IMR-90 (cell line): ENCODE measurements at regions not wholly inside any gene's neighbourhood (a gene's known extent, or its start where the extent isn't known, plus 50 kb on each side); places are given as distances from the start of the nearest gene placed in this dataset.

ENCODE experiments used
- ATAC-seq: fragments of 200-7000 bp; cut with Tn5 transposase; 2 replicates; pipeline ENCODE4 v1.9.1; 2020; ENCODE audit warnings: low read depth, mild to moderate bottlenecking, moderate library complexity
- BruUV-seq: library from RNA; stranded (reverse); fragments of 400-500 nt; replicated peaks from 2 replicates; lab custom pipeline; 2021; lab: Mats Ljungman, UMichigan
- CTCF ChIA-PET: fragments of 300-600 bp; formaldehyde crosslinking; extraction: SDS; loops from one replicate; lab custom pipeline; 2021; ENCODE audit warnings: antibody characterized with exemption; lab: Yijun Ruan, JAX
- POLR2A ChIA-PET: fragments of 300-600 bp; sonication (Branson Sonifier 250); formaldehyde crosslinking; loops from one replicate; lab custom pipeline; 2022; ENCODE audit warnings: antibody characterized with exemption; ENCODE audit not compliant: unreplicated experiment; lab: Charles Lee
- DNase-seq: peaks from one replicate; pipeline ENCODE4 v3.0.0; 2013
- H2AFZ ChIP-seq: replicated peaks from 2 replicates; pipeline ENCODE3; 2013; ENCODE audit warnings: low read length, mild to moderate bottlenecking; ENCODE audit not compliant: poor library complexity
- H2AK5ac ChIP-seq: 2 replicates; pipeline ENCODE4 v1.6.1; 2013; ENCODE audit warnings: low read depth, low read length, inconsistent platforms
- H2AK9ac ChIP-seq: replicated peaks from 2 replicates; pipeline ENCODE3; 2013; ENCODE audit warnings: mild to moderate bottlenecking, low read depth, low read length, moderate library complexity; ENCODE audit not compliant: poor library complexity
- H2BK120ac ChIP-seq: 2 replicates; pipeline ENCODE4 v1.6.1; 2013; ENCODE audit warnings: low read depth, low read length, inconsistent platforms
- H2BK15ac ChIP-seq: 3 replicates; pipeline ENCODE4 v1.6.1; 2013; ENCODE audit warnings: low read depth, low read length, inconsistent platforms
- H2BK20ac ChIP-seq: 2 replicates; pipeline ENCODE4 v1.6.1; 2013; ENCODE audit warnings: low read depth, mild to moderate bottlenecking, inconsistent platforms, low read length, moderate library complexity
- H2BK5ac ChIP-seq: 2 replicates; pipeline ENCODE4 v1.6.1; 2013; ENCODE audit warnings: mild to moderate bottlenecking, low read depth, low read length, inconsistent platforms; ENCODE audit not compliant: poor library complexity, severe bottlenecking
- H3K14ac ChIP-seq: replicated peaks from 2 replicates; pipeline ENCODE4 v1.6.1; 2013; ENCODE audit warnings: low read depth, low read length, inconsistent platforms
- H3K18ac ChIP-seq: 2 replicates; pipeline ENCODE4 v1.6.1; 2013; ENCODE audit warnings: low read depth, low read length, control low read depth
- H3K23ac ChIP-seq: 2 replicates; pipeline ENCODE4 v1.6.1; 2013; ENCODE audit warnings: low read depth, low read length, inconsistent platforms
- H3K27ac ChIP-seq: 2 replicates; pipeline ENCODE4 v1.5.1; 2013; ENCODE audit warnings: mild to moderate bottlenecking, control low read depth, low read length; ENCODE audit not compliant: insufficient read depth
- H3K27me3 ChIP-seq: 2 replicates; pipeline ENCODE4 v1.6.1; 2013; ENCODE audit warnings: low read length; ENCODE audit not compliant: control insufficient read depth, insufficient read depth
- H3K36me3 ChIP-seq: 2 replicates; pipeline ENCODE4 v1.6.1; 2013; ENCODE audit warnings: low read length, mixed read lengths; ENCODE audit not compliant: control insufficient read depth, insufficient read depth
- H3K4ac ChIP-seq: 2 replicates; pipeline ENCODE4 v1.6.1; 2013; ENCODE audit warnings: low read depth, low read length, inconsistent platforms
- H3K4me1 ChIP-seq: 2 replicates; pipeline ENCODE4 v1.6.1; 2013; ENCODE audit warnings: low read length, mixed read lengths; ENCODE audit not compliant: control insufficient read depth, insufficient read depth
- H3K4me2 ChIP-seq: 2 replicates; pipeline ENCODE4 v1.6.1; 2013; ENCODE audit warnings: low read depth, mild to moderate bottlenecking, control low read depth, low read length, moderate library complexity
- H3K4me3 ChIP-seq: 2 replicates; pipeline ENCODE4 v1.5.1; 2013; ENCODE audit warnings: low read depth, mild to moderate bottlenecking, control low read depth, low read length, moderate library complexity; ENCODE audit not compliant: insufficient read depth
- H3K56ac ChIP-seq: 2 replicates; pipeline ENCODE4 v1.6.1; 2013; ENCODE audit warnings: low read length, inconsistent platforms; ENCODE audit not compliant: insufficient read depth; ENCODE audit errors: extremely low read depth
- H3K79me1 ChIP-seq, 2 experiments: 2 replicates each; pipeline ENCODE4 v1.6.1; 2013; ENCODE audit warnings: low read length in 2 of 2, inconsistent platforms in 1 of 2, low read depth in 1 of 2
- H3K9ac ChIP-seq: 2 replicates; pipeline ENCODE4 v1.6.1; 2013; ENCODE audit warnings: low read depth, low read length, control low read depth
- H3K9me1 ChIP-seq: 2 replicates; pipeline ENCODE4 v1.6.1; 2013; ENCODE audit warnings: low read length, inconsistent platforms; ENCODE audit not compliant: insufficient read depth
- H3K9me3 ChIP-seq: 2 replicates; pipeline ENCODE4 v1.6.1; 2013; ENCODE audit warnings: low read length; ENCODE audit not compliant: control insufficient read depth, insufficient read depth
- H4K20me1 ChIP-seq: 2 replicates; pipeline ENCODE4 v1.6.1; 2013; ENCODE audit warnings: low read length, inconsistent platforms; ENCODE audit not compliant: insufficient read depth
- H4K5ac ChIP-seq: 2 replicates; pipeline ENCODE4 v1.6.1; 2013; ENCODE audit warnings: mild to moderate bottlenecking, low read depth, low read length, control low read depth
- H4K8ac ChIP-seq, 2 experiments: 2 replicates each; pipeline ENCODE4 v1.6.1; 2013; ENCODE audit warnings: low read depth in 2 of 2, low read length in 2 of 2, control low read depth in 1 of 2, inconsistent platforms in 1 of 2
- H4K91ac ChIP-seq: 2 replicates; pipeline ENCODE4 v1.6.1; 2013; ENCODE audit warnings: low read depth, low read length, inconsistent platforms; ENCODE audit not compliant: insufficient read depth
- RAD21 ChIP-seq: IDR thresholded peaks from 2 replicates; pipeline ENCODE4 v1.6.1; 2012; ENCODE audit warnings: low read length, improper control_type of control experiment
- whole genome bisulfite sequencing, 2 experiments: methylation state at CpG; one replicate each; pipeline versions ENCODE4 v1.1.5 to v1.1.7; 2013; ENCODE audit warnings: missing lambda C conversion rate in 2 of 2; ENCODE audit not compliant: insufficient read length in 1 of 2; ENCODE audit errors: extremely low coverage in 2 of 2; 5-methylcytosine and 5-hydroxymethylcytosine counted together
- dilution Hi-C: fragments of 300-500 bp; cut with HindIII; formaldehyde crosslinking; loops from one replicate; pipeline ENCODE4 v1.14.3; 2018; ENCODE audit warnings: low sequenced_read_pairs; ENCODE audit not compliant: unreplicated experiment
- in situ Hi-C: fragments of 300-500 bp; cut with MboI; formaldehyde crosslinking; loops from 3 replicates; pipeline ENCODE4 v1.14.3; 2019; ENCODE audit warnings: low sequenced_read_pairs, inconsistent platforms, mixed read lengths
- intact Hi-C: fragments of 100-400 bp; cut with micrococcal nuclease; formaldehyde crosslinking; loops from 2 replicates; pipeline ENCODE4 v1.10.0; 2022

- H3K27ac ChIP-seq: no peak overlapping the region
- H4K91ac ChIP-seq: no peak overlapping the region
- no peak overlapping the region for H2AK5ac ChIP-seq
- H3K9ac ChIP-seq: no peak overlapping the region
- no peak for TF ChIP-seq RAD21
- no peak overlapping the region for H4K5ac ChIP-seq
- no peak overlapping the region for H2AFZ ChIP-seq
- no peak overlapping the region for H3K18ac ChIP-seq
- CTCF ChIA-PET: no interaction called here
- WGBS, 2 experiments: no CpG with 5 or more reads among the region's 2 CpGs
- no peak overlapping the region for H3K23ac ChIP-seq
- H3K4me2 ChIP-seq: no peak overlapping the region
- H4K20me1 ChIP-seq: no peaks in the 10 kb centered on the region
- no peak overlapping the region for H3K4ac ChIP-seq
- H3K9me1 ChIP-seq: no peaks in the 10 kb centered on the region
- no peak for DNase-seq
- H3K79me1 ChIP-seq: no peaks in the 10 kb centered on the region
- no peak overlapping the region for H2BK120ac ChIP-seq
- in situ Hi-C loops (no loop called here), intact Hi-C loops (no loop called here), dilution Hi-C loops (no loop called here)
- H3K4me3 ChIP-seq: no peak overlapping the region
- H2AK9ac ChIP-seq: no peak overlapping the region
- no peaks in the 10 kb centered on the region for H3K9me3 ChIP-seq
- H2BK20ac ChIP-seq: no peak overlapping the region
- H3K14ac ChIP-seq: no peak overlapping the region
- H2BK5ac ChIP-seq: no peak overlapping the region
- BruUV-seq: no TSS peak
- no peaks in the 10 kb centered on the region; the same call in 1 of the 2 replicates for H3K27me3 ChIP-seq
- no peaks in the 10 kb centered on the region for H3K4me1 ChIP-seq
- H2BK15ac ChIP-seq: no peak overlapping the region
- no peaks in the 10 kb centered on the region for H3K36me3 ChIP-seq
- POLR2A ChIA-PET: no interaction called here
- no peak overlapping the region for H4K8ac ChIP-seq
- no peak overlapping the region for H3K56ac ChIP-seq
- no peak for ATAC-seq
Observed at GRCh38 chr5:40312205-40312604, 367.5 kb upstream of the PTGER4 start.
